NCI-H2227 treated with DMSO at 0.1 percent for 48 hours (cell line): ENCODE measurements at regions not wholly inside any gene's neighbourhood (a gene's known extent, or its start where the extent isn't known, plus 50 kb on each side); places are given as distances from the start of the nearest gene placed in this dataset.
A peak's percentile ranks its signal among the peaks of the same experiment; 100 is the strongest.

Source experiments
- DNase-seq: peaks from one replicate; lab custom pipeline; 2025; lab: John Stamatoyannopoulos, UW

DNA sequence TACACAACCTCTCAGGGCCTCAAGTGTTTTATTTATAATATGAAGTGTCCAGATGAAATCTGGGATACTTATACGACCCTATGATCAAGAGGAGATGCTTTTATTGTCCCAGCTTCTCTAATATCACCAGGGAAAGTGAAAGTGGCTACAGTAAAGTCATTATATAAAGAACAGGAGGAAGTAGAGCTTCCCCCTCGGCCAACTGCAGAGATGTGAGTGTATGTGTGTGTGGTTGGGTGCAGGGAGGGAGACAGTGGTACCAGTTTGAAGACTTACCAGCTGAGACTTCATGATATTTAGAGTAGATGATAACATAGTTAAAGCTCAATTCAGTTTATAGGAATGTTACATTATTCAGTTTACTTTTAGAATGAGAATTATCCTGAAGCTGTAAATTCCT is 373.6 kb upstream of the DDI1 start:
- no peak for DNase-seq

DNA sequence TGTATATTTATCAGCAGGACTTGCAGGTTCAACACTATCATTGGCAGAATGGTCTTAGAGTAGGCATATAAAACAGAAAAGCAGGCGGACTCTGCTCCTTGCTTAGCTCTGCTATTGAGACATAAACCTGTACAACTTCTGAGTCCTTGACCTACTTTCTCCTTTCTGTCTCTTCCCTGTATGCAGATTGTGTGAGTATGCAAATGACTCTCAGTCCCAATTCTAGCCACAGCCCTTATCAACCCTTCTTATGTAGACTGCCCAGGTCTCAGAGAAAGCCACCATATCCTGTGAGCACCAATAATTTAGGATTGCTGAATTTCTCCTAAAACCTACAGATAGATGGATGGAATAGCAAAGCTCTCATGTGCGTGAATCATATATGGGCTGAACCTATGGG is 367.6 kb upstream of the DDI1 start:
- DNase-seq = no peak

DNA sequence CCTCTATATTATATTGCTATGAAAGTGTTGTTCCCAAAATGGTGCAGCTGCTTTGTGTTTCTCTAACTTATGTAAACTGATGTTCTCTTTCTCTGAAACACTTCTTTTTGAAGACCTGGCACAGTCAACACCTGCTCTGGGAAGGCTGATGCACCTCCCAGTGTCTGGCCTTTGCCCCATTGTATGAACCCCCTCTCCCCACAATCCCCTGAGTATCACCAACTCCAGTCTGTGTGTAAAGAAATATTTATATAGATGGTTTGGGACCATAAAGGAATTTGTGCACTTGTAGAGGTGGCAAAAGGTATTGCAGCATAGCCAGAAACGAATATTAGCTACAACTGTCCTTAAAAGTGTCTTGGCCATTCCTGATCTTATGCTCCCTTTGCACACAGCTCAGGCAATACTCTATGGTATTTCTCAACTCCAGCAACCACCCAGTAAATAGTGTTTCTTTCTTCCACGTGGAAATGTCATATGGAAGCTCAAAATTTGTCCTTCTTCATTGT is 365.2 kb upstream of the DDI1 start:
- no peak for DNase-seq

DNA sequence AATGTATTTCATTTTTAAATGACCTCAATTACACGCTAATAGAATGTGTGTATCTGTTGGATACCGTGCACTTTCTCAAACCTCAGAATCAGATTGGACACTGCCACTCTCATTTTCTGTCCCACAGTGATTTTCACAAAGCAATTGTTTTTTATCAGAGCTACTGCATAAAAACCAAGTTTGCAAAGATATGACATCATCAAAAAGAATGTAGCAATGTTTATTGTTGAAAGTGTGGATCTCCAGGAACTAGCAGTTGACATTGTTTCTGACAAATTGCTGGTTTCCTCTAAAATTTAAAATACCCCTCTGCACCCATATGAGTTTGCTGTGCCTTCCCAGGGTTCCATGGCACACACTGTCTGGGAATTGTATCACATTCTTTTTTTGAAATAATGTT is 362.7 kb upstream of the DDI1 start:
- DNase-seq = no peak

DNA sequence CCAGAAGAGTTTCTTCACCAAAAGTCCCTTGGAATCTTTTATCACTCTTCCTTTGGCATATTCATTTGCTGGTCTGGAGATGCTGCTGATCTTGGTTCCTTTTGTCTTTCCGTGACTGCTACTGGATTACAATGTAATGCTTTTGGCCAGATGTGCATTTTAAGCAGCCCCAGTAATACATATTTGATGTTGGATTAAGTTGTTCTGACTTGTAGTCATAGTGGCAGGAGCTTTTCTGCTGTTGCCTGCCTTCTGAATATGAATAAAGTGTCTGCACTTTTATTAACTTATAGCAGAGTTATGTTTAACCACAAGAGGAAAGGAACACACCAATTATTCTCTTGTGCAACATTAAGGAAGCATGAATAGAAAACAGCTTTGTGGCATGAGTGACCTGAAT is 360.0 kb upstream of the DDI1 start:
- no peak for DNase-seq

DNA sequence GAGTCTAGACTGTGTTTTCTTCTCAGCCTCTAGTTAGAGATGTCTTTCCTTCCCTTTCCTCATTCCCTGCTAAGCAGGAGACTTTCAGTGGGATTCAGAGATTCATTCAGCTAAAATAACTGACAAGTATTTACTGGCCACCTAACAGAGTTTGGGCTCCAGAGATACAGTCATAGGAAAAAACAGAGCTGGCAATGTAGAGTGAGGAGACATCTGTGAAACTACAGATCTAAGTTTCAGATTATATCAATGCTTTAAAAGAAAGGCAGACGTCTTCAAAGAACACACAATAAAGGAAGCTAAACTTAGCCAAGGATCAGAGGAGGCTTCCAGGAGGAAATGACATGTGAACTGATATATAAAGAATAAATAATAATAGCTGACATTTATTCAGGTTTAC is 355.6 kb upstream of the DDI1 start:
- DNase-seq = no peak

DNA sequence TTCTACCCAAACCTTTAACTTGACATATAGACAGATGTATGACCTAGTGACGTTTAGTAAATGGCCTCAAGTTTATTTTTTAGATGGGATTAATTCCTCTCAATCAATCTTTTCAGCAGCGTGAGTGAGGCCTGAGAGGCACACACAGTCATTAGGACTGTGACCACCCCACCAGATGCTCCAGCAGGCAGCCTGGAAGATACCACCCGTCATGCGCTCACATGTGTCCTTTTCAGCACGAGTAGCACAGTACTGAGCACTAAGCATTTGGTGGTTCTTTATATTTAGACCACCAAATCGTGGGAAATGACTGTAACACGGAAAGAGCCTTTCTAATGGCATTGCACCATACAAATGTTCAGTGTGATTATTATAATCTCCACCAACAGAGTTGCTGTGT is 354.6 kb upstream of the DDI1 start:
- DNase-seq = no peak

DNA sequence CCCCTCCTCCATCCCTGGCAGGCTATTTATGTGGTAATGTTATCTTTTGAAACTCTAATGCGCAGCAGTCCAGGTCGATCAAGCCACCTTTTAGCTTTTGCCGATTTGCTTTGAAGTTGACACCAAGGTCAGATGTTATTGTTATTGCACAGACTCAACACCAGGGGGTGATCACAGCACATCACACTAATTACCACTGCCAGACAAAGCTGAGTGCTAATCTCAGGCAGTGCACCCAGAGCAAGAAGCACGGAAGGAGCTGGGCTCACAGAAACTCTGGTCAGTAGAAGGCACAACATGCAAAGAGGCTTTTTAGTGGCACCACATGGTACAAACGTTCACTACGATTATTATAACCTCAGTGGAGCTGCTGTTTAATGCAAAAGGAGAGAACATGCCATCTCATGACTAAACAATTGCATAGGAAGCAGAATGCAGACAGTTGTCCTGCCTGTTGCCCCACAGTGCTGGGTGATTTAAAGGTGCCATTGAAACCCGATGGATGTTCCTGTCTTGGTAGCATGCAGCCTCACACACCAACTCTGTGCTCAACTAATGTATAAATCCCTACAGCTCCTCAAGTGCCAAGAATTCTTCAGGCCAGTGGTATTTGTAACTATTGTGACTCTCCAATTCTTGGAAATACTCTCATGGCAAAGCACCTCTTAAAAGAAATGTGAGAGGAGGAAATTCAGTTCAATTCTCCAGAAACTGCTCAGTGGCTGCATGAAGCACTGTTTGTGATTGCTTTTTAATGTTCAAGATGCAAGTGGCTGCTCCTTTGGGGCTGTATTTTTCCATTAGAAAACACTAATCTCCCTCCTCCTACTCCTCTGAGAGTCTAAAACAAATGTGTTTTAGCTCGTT is 353.9 kb upstream of the DDI1 start:
- peak; percentile 66 for DNase-seq

DNA sequence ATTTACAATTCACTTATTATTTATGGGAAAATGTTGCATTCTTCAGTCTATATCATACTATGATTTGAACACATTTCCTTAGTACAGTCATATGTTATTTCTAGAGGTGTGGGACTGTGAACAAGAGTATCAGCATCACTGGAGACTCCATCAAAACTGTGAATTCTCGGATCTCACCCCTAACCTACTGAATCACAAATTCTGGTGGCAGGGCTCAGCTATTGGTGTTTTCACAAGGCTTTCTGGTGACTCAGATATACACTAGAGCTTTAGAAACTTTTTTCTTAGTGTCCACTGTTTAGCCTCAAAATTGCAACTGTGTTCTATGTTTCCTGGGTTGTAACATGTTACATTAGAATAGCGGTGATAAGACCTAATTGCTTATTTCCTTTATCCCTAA is 352.9 kb upstream of the DDI1 start:
- DNase-seq = no peak

DNA sequence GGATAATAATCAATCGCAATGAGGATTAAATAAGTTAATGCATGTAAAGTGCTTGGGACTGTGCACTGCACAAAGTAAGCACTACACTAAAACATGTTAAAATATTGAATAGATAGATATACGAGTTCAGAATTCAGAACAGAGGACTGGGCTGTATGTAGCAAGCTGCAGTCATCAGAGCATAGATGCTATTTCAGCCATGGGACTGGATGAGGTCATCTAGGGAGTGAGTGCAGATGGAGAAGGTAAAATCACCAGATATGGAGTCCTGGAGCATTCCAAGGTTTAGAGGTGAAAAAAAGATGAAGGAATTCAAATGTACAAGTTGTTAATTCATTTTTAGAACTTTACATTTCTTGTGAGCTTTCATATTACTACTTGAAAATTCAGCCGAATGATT is 347.5 kb upstream of the DDI1 start:
- no peak for DNase-seq

DNA sequence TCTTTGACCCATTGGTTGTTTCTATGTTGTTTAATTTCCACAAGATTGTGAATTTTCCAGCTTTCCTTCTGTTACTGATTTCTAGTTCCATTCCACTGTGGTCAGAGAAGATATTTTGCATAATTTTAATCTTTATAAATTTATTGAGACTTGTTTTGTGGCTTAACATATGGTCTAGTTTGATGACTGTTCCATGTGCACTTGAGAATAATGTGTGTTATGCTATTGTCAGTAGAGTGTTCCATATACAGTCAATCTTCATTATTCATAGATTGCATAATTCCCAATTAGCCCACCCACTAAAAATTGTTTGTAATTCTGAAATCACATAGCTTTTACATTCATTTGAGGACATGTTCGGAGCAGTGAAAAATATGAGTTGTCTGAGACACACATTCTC is 346.1 kb upstream of the DDI1 start:
- DNase-seq = no peak

DNA sequence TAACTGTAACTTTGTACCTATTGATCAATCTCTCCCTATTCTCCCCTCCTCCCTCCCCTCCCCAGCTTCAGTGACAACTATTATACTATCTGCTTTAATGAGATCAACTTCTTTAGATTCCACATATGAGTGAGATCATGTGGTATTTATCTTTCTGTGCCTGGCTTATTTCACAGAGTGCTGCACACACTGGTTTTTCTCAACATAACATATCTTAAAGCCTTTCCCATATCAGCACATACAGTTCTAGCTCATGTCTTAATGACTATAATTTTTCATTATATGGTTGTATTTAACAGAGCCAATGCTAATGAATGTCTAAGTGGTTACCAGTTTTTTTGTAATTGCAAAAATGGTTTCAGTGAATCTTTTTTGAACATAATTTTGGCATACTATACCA is 340.3 kb upstream of the DDI1 start:
- no peak for DNase-seq

DNA sequence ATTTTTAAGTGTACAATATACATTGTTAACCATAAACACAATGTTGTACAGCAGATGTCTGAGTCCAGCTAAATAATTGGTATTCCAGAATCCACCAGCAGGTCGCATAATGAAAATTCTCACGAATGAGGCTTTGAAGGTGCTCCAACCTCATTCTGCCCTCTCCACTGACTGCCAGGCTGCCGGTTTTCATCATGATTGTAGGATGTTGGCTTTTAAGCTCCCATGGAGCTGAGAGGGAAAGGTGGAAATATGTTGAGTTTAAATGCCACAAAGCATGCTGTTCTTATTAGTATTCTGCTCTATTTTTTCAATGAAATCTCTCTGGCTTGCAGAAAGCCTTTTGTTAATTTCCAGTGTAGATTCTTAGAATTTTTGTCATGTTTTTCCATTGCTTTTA is 337.2 kb upstream of the DDI1 start:
- DNase-seq = no peak

DNA sequence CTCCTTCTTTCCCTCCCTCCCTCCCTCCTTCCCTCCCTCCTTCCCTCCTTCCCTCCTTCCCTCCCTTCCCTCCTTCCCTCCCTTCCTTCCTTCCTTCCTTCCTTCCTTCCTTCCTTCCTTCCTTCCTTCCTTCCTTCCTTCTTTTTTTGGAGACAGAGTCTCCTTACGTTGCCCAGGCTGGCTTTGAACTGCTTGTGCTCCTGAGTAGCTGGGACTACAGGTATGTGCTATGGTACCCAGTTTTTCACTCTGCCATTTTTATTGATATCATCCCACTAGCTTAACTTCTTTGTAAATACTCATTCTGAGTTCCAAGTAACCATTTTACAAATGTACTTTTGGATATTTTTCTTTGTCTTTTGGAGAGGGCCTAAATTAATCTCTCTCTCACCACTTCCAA is 336.8 kb upstream of the DDI1 start:
- DNase-seq = no peak

DNA sequence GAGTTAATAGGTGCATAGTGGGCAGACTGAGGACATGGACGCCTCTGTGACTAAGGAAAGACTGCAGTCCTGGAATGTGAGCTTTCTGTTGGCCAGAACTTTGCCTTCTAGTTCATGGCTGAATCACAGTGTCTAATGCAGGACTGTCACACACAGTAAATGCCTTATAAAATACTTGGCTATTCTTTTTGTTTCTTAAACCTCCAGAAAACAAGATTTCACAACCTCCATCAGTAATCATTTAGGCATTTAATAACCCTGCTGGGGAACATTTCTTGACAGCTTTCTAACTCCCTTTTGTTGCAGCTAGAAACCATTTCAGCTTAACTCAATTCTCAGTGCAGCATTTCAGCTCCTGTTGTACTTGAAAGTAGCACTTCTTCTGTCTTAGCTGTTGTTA is 335.8 kb upstream of the DDI1 start:
- no peak for DNase-seq

DNA sequence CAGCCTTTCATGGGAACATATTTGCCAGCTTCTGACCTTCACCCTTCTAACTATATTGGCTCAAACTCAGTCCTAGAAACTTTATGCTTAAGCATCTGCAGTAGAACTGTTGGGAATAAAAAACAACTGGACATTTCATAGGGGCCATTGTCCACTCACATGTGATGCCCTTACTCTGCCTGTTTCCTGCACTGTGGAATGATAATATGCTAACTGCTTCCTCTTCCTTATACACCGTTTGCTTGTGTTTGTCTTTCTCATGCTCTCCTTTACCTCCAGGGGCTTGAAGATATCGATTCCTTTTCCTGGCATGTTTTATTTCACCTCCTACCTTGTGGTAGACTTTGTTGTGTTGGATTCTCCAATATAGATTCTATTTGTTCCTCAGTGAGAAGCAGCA is 333.0 kb upstream of the DDI1 start:
- DNase-seq = no peak

DNA sequence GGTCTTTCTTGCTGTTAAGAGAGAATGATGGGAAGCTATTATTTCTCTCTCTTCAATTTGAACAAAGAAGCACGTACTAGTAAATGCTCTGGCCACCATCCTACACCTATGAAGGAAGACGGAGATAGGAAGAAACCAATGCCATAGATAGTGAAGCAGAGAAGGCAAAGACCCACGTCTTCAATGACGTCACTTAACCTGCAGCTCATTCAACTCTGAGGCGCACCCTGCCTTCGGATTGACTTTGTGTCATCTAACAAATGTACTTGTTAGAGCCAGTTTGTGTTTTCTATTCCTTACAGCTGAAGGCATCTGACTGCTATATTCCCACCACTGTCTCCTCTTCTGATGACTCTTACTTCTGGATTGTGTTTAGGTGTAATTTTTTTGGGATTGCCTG is 332.5 kb upstream of the DDI1 start:
- DNase-seq = no peak

DNA sequence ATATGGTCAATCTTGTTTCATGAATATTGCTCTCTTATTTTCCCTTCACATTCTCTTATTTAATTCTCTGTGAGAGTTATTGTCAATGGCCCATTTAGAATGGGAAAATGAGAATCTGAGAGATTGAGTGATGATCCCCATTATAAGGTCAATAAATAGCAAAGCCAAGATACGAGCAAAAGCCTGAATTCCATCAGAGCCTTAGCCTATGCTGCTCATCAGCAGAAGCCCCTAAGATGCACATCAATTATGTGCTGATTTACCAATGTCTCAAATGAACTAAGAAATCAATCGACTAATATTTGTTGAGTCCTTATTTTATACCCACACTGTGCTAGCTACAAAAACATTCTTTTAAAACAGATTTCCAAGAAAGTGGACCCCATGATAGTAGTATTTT is 330.8 kb upstream of the DDI1 start:
- no peak for DNase-seq

DNA sequence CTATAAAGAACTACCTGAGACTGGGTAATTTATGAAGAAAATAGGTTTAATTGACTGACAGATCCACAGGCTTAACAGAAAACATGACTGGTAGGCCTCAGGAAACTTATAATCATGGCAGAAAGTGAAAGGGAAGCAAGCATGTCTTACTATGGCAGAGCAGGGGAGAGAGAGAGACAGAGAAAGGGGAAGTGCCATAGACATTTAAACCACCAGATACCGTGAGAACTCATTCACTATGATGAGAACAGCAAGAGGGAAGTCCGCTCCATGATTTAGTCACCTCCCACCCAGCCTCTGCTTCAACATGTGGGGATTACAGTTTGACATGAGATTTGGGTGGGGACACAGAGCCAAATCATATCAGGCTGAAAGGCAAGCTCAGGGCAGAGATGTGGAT is 327.1 kb upstream of the DDI1 start:
- no peak for DNase-seq

DNA sequence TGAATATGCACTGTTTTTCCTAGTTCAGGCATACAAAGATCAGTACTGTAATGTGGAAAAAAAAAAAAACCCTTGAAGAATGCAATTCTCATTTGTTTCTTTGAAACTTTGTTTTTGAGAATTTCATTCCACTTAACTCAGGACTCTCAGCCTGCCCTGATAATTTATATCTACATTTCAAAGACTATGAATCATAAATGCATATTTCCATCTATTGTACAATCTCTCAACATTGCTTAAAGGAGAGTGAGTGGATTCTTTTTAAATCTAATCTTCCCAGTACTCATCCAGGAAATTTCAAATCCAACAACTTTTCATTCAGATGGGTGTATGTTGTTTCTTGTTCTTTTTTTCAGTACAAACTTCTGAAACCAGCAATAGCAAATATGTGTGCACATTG is 322.2 kb upstream of the DDI1 start:
- DNase-seq = no peak

DNA sequence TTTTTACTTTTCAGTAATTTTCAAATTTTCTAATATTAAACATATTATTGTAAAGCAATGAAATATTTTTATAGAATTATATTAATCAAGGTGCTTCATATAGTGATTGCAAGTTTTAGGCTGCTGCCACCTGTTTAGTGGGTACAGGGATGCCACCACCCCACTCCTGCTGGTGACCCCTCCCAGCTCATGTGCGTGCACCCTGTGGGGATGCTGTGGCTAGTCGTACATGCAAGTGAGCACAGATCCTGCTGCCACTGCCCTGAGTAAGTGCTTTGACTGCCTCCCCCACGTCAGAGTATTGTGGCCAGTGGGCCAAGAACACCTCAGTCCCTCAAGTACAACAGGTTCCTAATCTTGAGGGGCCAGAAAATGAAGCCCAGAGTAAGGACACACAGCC is 320.1 kb upstream of the DDI1 start:
- DNase-seq = no peak

DNA sequence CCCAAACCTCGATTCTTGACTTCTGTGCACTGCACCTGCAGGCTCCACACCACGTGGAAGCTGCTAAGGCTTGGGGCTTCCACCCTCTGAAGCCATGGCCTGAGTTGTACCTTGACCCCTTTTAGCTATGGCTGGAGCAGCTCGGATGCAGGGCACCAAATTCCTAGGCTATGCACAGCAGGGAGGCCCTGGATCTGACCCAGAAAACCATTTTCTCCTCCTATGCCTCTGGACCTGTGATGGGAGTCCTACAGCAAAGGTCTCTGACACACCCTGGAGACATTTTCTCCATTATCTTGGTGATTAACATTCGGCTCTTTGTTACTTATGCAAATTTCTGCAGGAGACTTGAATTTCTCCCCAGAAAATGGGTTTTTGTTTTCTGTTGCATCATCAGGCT is 309.2 kb upstream of the DDI1 start:
- DNase-seq = no peak

DNA sequence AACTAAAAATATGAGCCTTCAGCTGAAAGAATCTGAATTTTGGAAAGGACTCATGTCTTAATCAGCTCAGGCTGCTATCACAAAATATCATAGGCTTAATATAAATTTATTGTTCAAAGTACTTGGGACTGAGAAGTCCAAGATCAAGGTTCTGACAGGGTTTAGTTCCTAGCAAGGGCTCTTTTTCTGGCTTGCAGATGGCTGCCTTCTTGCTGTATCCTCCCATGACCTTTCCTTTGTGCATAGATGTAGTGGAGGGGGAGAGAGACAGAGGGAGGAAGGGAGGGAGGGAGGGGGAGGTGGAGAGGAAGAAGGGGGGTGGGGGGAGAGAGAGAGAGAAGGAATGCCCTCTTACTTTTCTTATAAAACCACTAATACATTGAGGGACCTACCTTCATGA is 306.8 kb upstream of the DDI1 start:
- DNase-seq = no peak
